Right lobe of liver (tissue), 4 donors: ENCODE measurements at regions not wholly inside any gene's neighbourhood (a gene's known extent, or its start where the extent isn't known, plus 50 kb on each side); places are given as distances from the start of the nearest gene placed in this dataset.

Experiments used
- CTCF ChIP-seq, 4 donors: fragments of 200-600 bp in 3 of 4; fragments of 450-650 bp in 1 of 4; IDR thresholded peaks; one replicate each; pipeline versions ENCODE4 v1.5.1 to v1.8.0; 2016 to 2022; ENCODE audit warnings: antibody characterized with exemption in 4 of 4, mild to moderate bottlenecking in 2 of 4
- POLR2A ChIP-seq: fragments of 450-650 bp; IDR thresholded peaks from one replicate; pipeline ENCODE4 v1.6.1; 2017; ENCODE audit warnings: antibody characterized with exemption, mild to moderate bottlenecking
- donor health status: DM: no; HTN: no; CAD: no.
- donor health status: DM: no; HTN: no; CAD: no.
- donor health status: DM: no; HTN: yes; CAD: no.

DNA sequence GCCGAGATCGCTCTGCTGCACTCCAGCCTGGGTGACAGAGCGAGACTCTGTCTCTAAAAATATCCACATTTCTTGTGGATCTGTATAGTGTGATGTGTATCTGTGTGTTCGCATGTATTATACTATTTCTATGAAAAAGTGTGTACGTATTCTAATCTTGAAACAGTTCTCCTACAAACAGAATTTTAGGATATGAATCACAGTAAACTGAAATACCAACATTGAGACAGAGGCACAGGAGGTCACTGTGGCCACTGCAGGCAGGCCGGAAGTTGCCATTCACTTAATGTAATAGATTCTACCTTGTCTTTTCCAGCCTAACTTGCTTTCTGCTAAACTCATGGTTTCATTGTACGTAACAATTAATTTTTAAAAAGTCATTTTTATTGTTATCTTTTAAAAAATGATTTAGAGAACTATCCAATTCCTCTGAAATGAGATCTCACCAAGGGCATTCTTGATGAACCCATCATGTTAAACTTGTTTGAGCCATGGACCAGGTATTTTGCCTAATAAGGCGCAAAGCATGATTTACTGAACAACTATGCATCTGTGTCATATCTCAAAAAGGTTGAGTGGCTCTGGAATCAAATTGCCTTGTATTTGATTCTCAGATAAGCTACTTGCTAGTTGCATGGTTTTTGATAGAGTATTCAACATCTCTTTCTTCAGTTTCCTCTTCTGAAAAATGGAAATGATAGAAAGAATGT is 154.9 kb upstream of the GYPA start:
- TF ChIP-seq CTCF (IDR thresholded peaks at IDR 0.05) (no peak), POLR2A (no peak)
